ENCODE measurements at regions not wholly inside any gene's neighbourhood (a gene's known extent, or its start where the extent isn't known, plus 50 kb on each side); places are given as distances from the start of the nearest gene placed in this dataset.

- TF ChIP-seq PBX3 (IDR thresholded peaks at IDR 0.05) (no peak), RAD21 (conservative IDR thresholded peaks at IDR 0.05 in 1 of 2, IDR thresholded peaks at IDR 0.05 in 1 of 2) (no peak), CTCF (IDR thresholded peaks at IDR 0.05) (no peak), CHD2 (IDR thresholded peaks at IDR 0.05; ENCODE audit: low read length, partially characterized antibody) (no peak), EP300 (IDR thresholded peaks at IDR 0.05) (no peak), HDAC2 (IDR thresholded peaks at IDR 0.05) (no peak), BCL3 (IDR thresholded peaks at IDR 0.05) (no peak), JUN (IDR thresholded peaks at IDR 0.05) (no peak), JUNB (IDR thresholded peaks at IDR 0.05) (no peak), BHLHE40 (IDR thresholded peaks at IDR 0.05; ENCODE audit: low read depth, low read length) (no peak)
Measured at GRCh38 chr11:115890500-115890899, 386.3 kb upstream of the CADM1 start.
